GM18867 (cell line): ENCODE measurements at regions not wholly inside any gene's neighbourhood (a gene's known extent, or its start where the extent isn't known, plus 50 kb on each side); places are given as distances from the start of the nearest gene placed in this dataset.

Experiments
- ATAC-seq: cut with Tn5 transposase; IDR thresholded peaks from one replicate; pipeline ENCODE4 v1.9.1; 2021; ENCODE audit warnings: mild to moderate bottlenecking, moderate library complexity; ENCODE audit not compliant: unreplicated experiment

DNA sequence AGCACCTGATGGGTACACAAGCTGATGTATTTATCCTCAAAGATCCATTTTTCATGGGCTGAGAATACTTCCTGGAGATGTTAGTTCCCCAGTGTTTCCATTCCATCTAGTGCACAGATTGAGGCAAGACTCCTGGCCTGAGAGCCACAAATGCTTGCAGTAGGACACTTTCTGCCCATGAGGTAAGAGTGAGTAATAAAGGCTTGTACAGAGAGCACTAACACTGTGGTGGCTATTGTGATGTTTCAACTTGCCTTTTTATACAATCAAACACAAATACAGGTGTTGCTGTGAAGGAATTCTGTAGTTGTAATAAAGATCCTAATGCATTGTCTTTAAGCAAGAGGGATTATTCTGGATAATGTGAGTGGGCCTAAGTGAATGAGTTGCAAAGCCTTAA is 186.1 kb upstream of the ADAMTS5 start:
- no peak for ATAC-seq

DNA sequence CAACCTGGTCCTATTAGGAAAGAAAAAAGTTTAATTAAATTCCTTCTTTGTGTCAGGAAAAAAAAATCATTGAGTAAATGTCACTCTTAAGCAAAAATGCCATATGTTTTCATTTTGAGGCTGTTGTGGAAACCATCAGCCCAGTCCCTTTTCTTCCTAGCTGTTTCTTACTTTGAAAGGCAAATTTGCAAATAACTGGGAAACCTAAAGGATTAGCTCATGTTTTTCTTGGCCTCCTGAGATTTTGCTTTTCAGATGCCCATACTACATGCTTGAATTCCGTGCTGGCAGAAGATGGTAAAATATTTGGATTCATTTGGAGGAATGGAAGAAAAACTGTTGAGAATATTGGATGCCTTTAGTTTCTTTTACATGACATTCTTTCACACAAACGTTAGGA is 182.1 kb upstream of the ADAMTS5 start:
- ATAC-seq = no peak

DNA sequence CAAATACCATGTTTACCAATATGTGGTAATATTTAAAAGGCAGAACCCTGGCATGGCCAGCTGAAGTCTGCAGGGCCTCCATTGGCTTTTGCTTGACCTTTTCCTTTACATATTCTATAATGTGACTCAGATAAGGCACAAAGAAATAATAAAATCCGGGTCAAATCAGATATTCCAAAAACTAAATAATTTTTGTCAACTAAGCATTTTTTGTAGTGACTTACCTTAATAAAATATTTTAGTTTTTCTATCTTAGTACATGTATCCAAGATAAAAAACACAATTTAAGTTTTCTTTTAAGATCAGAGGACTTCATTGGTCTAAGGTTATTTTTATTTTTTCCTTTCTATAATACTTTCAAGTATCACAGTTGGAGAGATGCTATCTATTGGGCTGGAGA is 179.4 kb upstream of the ADAMTS5 start:
- ATAC-seq = no peak

DNA sequence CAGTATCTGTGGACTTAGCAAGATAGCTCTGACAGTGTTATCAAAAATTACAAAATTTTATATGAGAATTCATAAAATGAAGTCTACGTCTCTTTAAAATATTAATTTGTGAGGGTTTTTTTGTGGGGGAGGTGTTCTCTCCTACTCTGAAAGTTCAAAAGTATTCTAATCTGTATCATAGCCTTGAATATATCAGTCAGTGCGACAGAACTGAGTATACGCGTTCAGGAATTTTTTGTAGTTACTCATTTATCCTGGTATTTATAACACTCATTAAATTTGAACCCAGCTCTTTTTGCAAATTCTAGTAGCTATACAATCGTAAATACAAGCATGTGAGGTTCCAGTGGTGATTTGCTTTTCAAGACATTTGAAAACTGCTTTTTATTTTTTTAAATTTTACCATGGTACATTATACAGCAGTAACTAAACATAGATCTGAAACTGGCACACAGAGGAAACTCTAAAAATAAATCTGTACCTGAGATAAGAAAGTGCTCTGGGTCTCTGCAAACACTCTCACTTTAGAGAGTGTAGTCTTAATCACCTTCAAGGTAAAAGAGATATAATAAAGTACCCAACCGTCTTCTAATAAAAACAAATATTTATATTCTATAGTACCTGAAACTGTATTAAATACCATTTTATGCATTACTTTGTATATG is 178.4 kb upstream of the ADAMTS5 start:
- no peak for ATAC-seq

DNA sequence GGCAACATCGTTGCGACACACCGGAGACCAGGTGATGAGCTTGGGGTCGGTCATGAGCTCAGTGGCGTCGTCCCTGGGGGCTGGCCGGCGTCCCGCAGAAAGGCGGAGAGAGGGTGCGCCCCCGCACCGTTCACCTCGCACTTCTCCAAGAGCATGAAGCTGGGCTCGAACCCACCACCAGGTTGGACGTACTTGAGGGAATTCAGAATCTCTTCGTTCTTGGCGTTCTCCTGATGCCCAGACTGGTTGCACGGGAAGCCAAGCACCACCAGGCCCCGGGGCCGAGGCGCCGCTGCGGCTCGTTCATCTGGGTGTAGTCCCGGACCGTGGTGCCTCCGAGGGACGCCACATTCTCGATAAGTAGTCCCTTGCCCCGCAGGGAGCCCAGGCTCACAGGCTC is 176.6 kb upstream of the ADAMTS5 start:
- ATAC-seq = no peak

DNA sequence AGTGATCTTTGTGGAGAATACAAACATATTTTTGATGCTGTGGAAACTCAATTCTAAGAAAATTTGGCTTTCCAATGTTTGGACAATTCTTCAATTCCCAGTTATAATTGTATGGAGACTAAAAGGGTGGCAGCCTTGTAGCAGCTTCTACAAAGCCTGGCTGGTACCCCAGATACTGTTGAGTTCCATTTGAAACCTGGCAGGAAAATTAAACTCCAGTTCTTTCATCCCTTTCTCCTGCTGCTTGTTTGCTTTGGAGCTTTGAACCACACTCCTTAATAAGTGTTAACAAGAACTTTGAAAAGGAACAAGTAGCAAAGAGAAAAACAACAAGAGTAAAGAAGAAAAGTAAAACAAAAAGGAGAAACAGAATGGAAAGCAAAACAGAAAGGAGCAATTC is 172.6 kb upstream of the ADAMTS5 start:
- no peak for ATAC-seq

DNA sequence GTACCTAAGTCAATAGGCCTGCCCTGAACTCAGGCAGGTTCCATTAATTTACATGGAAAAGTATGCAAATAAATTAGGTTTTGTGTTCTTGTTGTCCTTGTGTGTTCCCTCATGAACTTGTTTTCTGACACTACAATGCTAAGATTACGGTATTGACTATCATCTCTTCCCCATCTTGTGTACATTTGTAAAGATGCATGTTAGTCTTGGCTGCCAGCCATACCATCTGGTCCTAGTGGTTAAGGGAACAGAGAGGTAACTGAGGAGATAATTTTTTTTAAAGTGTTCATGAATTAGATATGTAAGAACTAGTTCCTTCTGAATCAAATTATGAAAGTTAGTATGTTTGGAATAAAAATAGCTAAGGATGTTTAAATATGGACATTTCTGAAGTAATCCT is 167.6 kb upstream of the ADAMTS5 start:
- ATAC-seq = no peak

DNA sequence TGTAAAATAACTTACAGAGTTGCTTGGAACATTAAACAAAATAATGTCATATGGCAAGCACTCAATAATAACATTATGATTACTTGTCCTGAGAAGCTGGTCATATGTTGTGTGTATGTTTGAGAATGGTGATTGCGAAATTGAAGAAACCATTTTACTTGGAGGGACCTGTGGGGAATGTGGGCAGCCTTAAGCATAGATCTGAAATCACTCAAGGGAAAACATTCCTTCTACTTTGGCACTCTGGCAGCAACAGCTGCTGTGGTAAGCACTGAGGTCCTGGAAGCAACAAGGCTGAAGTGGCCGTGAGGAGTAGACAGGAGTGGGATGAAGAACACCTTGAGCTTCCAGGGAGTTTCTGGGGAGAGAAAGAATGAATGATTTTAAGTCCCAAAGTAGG is 165.4 kb upstream of the ADAMTS5 start:
- ATAC-seq = no peak

DNA sequence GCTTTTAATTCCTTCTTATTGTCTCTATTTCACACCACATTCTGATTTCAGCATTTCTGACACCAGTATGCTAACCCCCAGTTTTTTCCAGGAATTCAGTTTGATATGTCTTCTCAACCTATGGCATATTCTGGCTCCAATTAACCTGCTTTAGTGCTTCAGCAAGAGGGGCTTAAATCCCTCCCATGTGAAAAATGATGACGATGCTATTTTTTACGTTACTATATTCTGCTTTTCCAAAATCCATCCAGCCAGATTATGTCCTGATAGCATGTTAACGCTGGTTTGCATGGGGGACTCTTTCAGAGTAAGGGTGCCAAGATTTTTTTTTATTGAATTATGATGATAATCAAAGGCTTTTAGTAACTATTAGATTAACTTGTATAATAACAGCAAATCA is 163.3 kb upstream of the ADAMTS5 start:
- ATAC-seq = no peak

DNA sequence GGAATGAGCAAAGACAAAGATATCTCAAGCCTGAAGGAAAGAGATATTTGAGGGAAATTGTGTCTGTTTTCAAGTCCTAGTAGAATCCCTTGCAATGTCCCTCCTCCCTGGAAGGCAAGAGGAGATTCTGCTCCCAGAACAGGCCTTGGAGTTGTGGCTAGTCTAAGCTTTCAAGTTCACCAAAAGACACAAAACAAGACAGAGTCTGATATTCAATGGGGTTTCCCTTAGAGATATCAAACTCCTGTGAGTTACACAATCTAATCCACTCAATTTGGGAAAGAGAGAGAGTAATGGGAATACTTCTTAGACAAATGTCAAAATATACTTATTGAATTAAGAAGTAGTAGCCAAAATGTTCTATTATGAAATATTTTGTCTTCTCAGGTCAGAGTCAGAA is 162.8 kb upstream of the ADAMTS5 start:
- ATAC-seq = no peak

DNA sequence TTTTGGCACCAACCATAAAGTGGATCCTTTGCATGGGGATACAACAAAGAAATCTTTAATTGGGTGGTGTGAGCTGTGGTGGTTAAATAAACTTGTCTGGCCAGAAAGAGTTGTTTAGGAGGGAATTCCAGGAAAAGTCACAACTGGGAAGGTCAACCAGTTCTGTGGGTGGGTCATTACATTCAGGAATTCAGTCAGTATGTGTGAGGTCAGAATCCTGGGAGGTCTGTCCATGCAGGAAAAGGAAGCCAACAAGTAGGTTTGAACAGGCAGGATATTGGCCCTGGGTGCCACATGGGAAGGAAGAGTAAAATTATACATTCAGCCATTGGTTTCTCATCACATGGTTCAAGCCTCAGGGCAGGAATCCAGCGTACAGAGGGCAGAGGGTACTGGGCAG is 162.3 kb upstream of the ADAMTS5 start:
- ATAC-seq = no peak

DNA sequence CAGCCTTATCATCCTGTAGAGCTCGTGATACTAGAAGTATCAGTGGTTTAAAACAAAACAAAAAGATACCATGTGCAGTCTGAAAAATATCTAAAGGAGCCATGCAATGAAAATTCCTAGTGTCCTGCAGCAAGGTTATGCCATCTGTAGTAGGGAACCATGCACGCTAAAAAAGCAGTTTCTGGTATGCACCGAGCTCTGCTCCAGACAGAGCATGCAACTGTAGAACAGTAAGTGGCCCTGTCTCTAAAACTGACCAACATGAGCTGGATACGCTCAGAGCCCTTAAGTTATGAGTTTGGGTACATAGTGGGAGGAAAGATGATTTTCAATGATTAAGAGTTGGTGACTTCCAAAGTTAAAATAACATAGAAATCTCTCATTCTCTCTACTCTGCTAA is 159.3 kb upstream of the ADAMTS5 start:
- ATAC-seq = no peak

DNA sequence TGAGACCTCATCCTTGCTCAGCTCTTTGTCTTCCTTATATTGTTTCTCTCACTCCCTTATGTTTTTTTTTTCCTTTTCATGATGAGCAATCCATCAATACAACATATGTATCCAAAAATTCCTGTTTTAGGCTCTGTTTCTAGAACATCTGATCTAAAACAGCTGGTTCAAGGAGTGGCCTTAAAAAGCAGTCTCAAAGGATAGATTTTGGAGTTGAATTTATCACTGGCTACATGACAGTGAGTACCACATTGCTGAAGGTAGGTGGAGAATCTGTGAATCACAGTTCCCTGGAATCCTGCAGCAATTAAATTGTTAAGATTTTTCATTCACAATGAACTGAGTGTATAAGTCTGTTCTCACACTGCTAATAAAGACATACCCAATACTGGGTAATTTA is 155.8 kb upstream of the ADAMTS5 start:
- no peak for ATAC-seq

DNA sequence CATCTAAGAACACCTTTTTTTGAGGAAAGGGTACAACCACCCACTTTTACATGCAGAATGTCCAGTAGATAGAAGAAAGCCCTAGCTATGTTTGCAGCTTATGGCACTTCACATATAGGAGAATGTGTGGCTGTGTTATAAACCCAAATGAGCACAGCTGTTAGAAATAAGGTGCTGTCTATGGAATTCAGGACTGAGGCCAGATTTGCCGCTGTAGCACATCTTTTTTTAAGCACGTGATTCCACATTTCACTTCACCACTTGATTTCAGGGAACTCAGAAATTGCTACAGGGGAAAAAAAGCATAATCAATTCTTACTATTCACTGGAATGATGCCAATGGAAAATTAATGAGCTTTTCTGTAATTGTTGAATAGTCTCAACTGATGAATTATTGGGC is 147.2 kb upstream of the ADAMTS5 start:
- ATAC-seq = no peak

DNA sequence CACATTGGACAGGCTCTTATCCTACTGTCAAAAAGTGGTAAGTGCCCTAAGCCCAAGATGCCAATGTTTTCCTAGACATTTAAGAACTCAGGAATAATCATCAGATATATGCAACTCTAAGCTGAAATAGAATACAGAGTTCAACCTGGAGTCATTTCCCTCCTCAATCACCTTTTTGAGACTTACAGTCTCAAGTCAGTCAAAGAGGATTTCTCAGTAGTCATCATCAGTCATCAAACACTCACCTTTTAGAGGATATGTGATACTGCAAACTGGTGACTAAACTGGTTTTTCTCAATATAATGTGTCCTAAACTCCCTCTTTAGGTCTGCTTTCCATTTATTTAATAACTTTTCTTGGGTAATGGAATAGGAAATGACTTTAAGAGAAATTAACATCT is 145.3 kb upstream of the ADAMTS5 start:
- ATAC-seq = no peak

DNA sequence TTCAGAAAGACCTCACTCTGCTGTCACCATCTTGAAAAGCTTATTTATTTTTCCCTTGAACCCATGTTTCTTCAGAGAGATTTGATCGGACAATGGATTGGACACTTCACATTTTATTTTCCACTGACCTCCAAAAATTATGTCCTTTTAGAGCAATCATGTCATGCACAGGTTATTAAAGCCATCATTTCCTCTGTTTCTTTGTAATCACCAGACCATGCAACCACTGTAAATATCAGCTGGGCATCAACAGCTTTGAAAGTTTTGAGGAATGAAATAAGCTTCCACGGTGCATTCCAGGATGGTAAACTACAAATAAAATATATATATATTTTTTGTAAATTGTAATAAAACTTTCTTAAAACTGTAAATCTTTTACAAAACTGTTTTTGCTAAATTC is 144.1 kb upstream of the ADAMTS5 start:
- ATAC-seq = no peak

DNA sequence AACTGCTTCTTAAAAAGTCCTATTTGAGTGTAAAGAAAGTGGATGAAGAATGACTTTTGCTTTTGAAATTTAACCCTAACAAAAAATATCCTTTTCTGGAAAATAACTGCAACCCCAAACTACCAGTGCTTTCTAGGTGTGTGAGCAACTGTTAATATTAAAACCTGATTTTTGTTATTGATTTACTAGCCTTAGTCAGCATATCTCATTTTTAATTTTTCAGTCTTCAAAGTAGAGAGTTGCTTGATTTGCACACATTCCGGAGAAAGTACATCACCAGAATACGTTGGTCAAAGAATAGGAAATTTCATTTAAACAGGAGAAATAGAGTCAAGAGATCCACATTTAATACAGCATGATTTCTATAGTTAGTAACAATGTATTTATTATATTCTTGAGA is 141.8 kb upstream of the ADAMTS5 start:
- ATAC-seq = no peak

DNA sequence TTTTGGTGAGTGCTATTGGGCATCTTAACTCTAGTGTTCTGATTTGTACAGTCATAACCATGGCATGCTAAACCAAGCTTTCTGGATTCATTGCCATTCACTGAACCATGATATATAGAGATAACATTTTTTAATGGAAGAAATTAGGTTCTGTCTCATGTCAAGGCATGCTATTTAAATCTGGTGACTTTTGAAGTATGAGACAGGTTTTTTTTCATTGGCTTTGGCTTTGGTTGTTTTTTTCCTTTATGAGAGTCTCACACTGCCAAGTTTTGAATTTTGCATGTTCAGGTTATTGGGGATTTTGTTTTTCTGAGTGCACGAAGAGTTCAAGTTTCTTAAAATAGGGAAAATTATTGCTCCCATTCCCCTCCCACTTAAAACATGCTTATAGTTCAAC is 141.3 kb upstream of the ADAMTS5 start:
- ATAC-seq = no peak

DNA sequence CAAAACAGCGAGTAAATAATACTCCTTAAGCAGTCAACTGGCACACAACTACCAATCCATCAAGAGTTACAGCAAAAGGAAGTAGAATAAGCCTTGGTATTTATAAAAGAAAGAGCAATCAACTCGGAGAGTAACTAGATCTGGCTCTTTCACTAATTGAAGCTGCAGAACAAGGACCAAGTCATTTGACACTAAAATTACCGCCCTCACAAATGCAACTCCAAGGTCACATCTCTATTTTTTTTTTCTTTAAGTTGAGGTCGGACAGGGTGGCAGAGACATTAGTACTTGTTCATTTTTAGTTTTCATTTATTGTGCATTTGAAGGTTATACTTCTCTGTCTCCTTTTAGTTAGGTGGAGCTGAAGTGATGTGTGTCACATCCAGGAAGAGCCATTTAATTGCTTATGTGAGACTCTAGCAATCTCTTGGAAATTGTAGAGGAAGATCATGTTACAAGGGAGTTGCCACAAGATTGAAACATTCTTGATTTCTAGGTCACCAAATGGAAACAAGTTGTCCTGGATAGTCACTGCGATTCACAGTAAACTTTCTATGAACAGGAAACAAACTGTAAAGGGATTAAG is 138.1 kb upstream of the ADAMTS5 start:
- ATAC-seq = no peak

DNA sequence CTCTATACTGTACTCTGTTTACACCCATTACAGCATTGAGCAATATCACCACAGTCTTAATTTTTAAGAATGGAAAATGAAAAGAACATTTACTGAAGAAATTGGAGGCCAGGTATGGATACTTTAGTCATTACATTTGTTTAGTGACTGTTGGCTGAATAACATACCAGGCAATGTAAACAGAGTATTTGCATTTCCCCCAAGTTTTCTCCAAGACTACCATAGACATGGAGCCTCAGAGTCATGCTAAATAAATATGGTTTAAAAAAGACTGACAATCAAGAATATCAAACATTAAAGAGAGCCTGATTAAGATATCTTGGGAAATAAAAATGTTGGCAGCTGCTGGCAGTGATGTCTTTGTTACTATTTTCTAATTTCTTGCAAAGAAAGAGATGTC is 136.9 kb upstream of the ADAMTS5 start:
- no peak for ATAC-seq

DNA sequence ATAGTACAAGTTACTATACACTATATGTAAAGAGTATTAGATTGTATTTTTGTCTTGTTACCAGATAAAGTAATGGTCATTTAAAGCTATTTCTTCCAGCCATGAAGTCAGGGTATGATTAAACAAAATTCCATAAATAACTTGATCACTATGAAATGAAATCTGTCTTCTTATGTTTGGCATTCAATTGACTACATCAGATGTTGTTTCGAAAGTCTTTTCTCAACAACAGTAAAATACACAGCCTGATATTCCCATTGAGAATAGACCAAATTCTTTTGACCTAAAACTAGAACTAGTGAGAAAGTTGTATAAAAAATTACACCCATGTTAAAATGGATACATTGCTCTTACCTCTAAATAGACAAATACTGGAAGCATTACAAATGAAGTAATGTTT is 134.6 kb upstream of the ADAMTS5 start:
- ATAC-seq = no peak

DNA sequence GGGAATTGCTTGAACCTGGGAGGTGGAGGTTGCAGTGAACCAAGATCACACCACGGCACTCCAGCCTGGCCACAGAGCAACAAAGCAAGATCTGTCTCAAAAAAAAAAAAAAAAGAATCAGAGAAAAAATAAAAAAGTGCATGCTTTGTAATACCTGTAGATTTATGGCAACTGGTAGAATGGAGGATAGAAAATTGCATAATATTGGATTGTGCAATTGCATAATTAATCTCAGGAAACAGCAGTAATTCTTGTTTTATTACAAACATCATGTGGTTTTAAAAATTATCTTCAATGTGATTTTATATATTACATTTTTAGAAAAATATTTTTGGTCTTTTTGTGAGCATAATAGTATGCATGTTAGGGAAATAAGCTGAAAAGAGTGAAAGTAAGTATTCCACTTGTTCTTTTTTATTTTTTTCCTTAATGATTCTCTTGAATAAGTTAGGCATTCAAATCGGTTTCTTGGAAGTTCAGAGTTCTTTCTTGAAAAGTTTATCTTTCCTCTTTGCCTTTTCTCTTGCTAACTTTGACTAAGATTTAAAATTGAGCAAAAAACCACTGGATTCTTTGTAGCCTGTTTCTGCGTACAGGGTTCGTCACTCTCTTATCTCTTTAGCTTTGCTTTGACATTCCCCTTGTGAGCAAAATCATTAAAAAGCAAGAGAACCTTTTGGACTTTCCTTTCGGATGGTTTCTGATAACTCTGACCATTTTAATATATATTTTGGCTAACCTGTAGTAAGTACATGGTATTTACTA is 127.5 kb upstream of the ADAMTS5 start:
- ATAC-seq = no peak

DNA sequence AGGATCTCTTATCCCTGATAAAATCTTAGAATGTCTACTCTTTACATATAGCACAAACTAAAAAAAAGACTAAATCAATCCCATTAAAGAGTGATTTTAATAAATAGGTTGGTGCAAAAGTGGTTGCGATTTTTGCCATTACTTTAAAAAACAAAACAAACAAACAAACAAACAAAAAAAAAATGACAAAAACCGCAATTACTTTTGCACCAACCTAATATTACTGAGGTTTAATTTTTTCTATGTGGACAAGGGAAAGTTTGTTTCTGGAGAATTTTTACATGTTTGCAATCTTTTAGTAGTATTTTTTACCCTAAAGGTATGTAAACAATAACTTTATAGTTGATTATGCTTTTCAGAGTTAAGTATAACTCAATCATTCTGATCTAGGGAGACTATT is 119.7 kb upstream of the ADAMTS5 start:
- no peak for ATAC-seq
